Hematopoietic multipotent progenitor cell treated with erythropoietin and hydrocortisone succinate and interleukin-3 and kit ligand, for 4 days (in vitro differentiated cells): ENCODE measurements at regions not wholly inside any gene's neighbourhood (a gene's known extent, or its start where the extent isn't known, plus 50 kb on each side); places are given as distances from the start of the nearest gene placed in this dataset.
"Not testable (repeated sequence)": the region's sequence is repeated elsewhere in the genome, so short reads cannot be mapped to it uniquely, and the experiment has no call there.

ENCODE experiments used
- DNase-seq: peaks from one replicate; pipeline ENCODE4 v3.0.0-alpha.2; 2015

GRCh38 chr1:88608139-88608943 is 75.7 kb upstream of the PKN2 start:
- DNase-seq: peak; percentile 70

- peak; percentile 5 for DNase-seq
Measured at GRCh38 chr1:88609051-88609450, 75.0 kb upstream of the PKN2 start.

GRCh38 chr1:88610687-88611086 is 73.4 kb upstream of the PKN2 start:
- DNase-seq: no peak

- no peak for DNase-seq
Measured at GRCh38 chr1:88612292-88612691, 71.8 kb upstream of the PKN2 start.

- no peak for DNase-seq
Measured at GRCh38 chr1:88612773-88613172, 71.3 kb upstream of the PKN2 start.

- no peak for DNase-seq
Measured at GRCh38 chr1:88618331-88618730, 65.7 kb upstream of the PKN2 start.

GRCh38 chr1:88623101-88623500 is 61.0 kb upstream of the PKN2 start:
- DNase-seq: not testable (repeated sequence)
